ENCODE measurements at regions not wholly inside any gene's neighbourhood (a gene's known extent, or its start where the extent isn't known, plus 50 kb on each side); places are given as distances from the start of the nearest gene placed in this dataset.
"Not testable (repeated sequence)": the region's sequence is repeated elsewhere in the genome, so short reads cannot be mapped to it uniquely, and the experiment has no call there.

DNA sequence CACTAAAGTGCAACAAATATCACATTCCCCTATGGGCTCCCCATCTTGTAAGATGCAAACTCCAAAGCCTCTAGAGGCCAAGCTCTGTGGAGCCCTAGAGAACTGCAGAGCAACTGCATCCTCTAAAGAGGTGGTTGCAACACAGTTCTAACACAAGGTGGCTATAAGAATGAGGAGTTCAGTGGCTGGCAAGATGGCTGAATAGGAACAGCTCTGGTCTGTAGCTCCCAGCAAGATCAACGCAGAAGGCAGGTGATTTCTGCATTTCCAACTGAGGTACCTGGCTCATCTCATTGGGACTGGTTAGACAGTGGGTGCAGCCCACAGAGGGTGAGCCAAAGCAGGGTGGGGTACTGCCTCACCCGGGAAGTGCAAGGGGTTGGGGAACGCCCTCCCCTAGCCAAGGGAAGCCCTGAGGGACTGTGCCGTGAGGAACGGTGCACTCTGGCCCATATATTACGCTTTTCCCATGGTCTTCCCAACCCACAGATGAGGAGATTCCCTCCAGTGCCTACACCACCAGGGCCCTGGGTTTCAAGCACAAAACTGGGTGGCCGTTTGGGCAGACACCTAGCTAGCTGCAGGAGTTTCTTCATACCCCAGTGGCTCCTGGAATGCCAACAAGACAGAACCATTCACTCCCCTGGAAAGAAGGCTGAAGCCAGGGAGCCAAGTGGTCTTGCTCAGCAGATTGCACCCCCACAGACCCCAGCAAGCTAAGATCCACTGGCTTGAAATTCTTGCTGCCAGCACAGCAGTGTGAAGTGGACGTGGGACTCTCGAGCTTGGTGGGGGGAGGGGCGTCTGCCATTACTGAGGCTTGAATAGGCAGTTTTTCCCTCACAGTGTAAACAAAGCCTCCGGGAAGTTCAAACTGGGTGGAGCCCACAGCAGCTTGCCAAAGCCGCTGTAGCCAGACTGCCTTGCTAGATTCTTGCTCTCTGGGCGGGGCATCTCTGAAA lies 188.6 kb upstream of the EGLN3 start:
- TF ChIP-seq, protein P1, sequence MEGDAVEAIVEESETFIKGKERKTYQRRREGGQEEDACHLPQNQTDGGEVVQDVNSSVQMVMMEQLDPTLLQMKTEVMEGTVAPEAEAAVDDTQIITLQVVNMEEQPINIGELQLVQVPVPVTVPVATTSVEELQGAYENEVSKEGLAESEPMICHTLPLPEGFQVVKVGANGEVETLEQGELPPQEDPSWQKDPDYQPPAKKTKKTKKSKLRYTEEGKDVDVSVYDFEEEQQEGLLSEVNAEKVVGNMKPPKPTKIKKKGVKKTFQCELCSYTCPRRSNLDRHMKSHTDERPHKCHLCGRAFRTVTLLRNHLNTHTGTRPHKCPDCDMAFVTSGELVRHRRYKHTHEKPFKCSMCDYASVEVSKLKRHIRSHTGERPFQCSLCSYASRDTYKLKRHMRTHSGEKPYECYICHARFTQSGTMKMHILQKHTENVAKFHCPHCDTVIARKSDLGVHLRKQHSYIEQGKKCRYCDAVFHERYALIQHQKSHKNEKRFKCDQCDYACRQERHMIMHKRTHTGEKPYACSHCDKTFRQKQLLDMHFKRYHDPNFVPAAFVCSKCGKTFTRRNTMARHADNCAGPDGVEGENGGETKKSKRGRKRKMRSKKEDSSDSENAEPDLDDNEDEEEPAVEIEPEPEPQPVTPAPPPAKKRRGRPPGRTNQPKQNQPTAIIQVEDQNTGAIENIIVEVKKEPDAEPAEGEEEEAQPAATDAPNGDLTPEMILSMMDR (IDR thresholded peaks at IDR 0.05; ENCODE audit: extremely low read depth in 1 of 2, insufficient read depth in 1 of 2, low read depth in 1 of 2, low read length in 2 of 2): not testable (repeated sequence)
- not testable (repeated sequence) for TF ChIP-seq POLR2A (IDR thresholded peaks at IDR 0.05; ENCODE audit: low read depth, low read length); FOS (IDR thresholded peaks at IDR 0.05; ENCODE audit: borderline replicate concordance, insufficient read depth, low read length); JUN (IDR thresholded peaks at IDR 0.05; ENCODE audit: borderline replicate concordance, insufficient read depth, insufficient read length, low read depth); POLR2AphosphoS5 (IDR thresholded peaks at IDR 0.05; ENCODE audit: insufficient read depth, low read depth, low read length); EZH2 (IDR thresholded peaks at IDR 0.05; ENCODE audit: borderline replicate concordance, low read depth, low read length, severe bottlenecking); MYC (IDR thresholded peaks at IDR 0.05; ENCODE audit: low read depth, low read length)
- TF ChIP-seq, protein P2, sequence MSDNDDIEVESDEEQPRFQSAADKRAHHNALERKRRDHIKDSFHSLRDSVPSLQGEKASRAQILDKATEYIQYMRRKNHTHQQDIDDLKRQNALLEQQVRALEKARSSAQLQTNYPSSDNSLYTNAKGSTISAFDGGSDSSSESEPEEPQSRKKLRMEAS (IDR thresholded peaks at IDR 0.05; ENCODE audit: insufficient read depth, insufficient read length): not testable (repeated sequence)

Measured in endothelial cell of umbilical vein (primary cell).